Large intestine (tissue), 3 donors: ENCODE measurements at regions not wholly inside any gene's neighbourhood (a gene's known extent, or its start where the extent isn't known, plus 50 kb on each side); places are given as distances from the start of the nearest gene placed in this dataset.

ENCODE experiments used
- DNase-seq, 2 donors: peaks; one replicate each; pipeline versions ENCODE4 v3.0.0 to v3.0.0-alpha.2; 2013
- H3K27ac ChIP-seq: one replicate; pipeline ENCODE4 v1.5.1; 2013; ENCODE audit warnings: low read length
- H3K27me3 ChIP-seq: 2 replicates; pipeline ENCODE4 v1.6.1; 2013; ENCODE audit warnings: low read length; ENCODE audit not compliant: control insufficient read depth, insufficient read depth
- H3K36me3 ChIP-seq: 2 replicates; pipeline ENCODE4 v1.6.1; 2013; ENCODE audit warnings: low read length; ENCODE audit not compliant: control insufficient read depth, insufficient read depth
- H3K4me1 ChIP-seq: one replicate; pipeline ENCODE4 v1.6.1; 2013; ENCODE audit warnings: low read length; ENCODE audit not compliant: control insufficient read depth, insufficient read depth
- H3K4me3 ChIP-seq: one replicate; pipeline ENCODE4 v1.5.1; 2013; ENCODE audit warnings: low read length
- H3K9me3 ChIP-seq: one replicate; pipeline ENCODE4 v1.6.1; 2013; ENCODE audit warnings: mild to moderate bottlenecking, low read depth, low read length, moderate library complexity; ENCODE audit not compliant: control insufficient read depth
- WGBS: methylation state at CpG from one replicate; pipeline ENCODE4 v1.1.5; 2013; ENCODE audit warnings: low lambda C conversion rate; ENCODE audit not compliant: insufficient coverage; 5-methylcytosine and 5-hydroxymethylcytosine counted together

- H3K9me3 ChIP-seq, result no peaks in the 10 kb centered on the region
- no peaks in the 10 kb centered on the region for H3K4me1 ChIP-seq
- H3K27ac ChIP-seq, result no peak overlapping the region
- no peaks in the 10 kb centered on the region for H3K36me3 ChIP-seq
- H3K4me3 ChIP-seq, result no peak overlapping the region
- no peak for DNase-seq
- no peaks in the 10 kb centered on the region for H3K27me3 ChIP-seq
- no CpG with 5 or more reads among the region's 3 CpGs for WGBS
Observed at GRCh38 chr16:52078716-52079655, 468.0 kb downstream of the TOX3 start.

GRCh38 chr16:52077607-52078006, 469.3 kb downstream of the TOX3 start:
- H3K27ac ChIP-seq, result no peak overlapping the region
- no peaks in the 10 kb centered on the region for H3K9me3 ChIP-seq
- DNase-seq, result no peak
- H3K4me1 ChIP-seq, result no peaks in the 10 kb centered on the region
- H3K27me3 ChIP-seq, result no peaks in the 10 kb centered on the region
- H3K36me3 ChIP-seq, result no peaks in the 10 kb centered on the region
- WGBS, result no CpG with 5 or more reads among the region's 5 CpGs
- no peak overlapping the region for H3K4me3 ChIP-seq

GRCh38 chr16:52076801-52077201, 470.1 kb downstream of the TOX3 start:
- no peaks in the 10 kb centered on the region for H3K27me3 ChIP-seq
- H3K9me3 ChIP-seq, result no peaks in the 10 kb centered on the region
- no peak overlapping the region for H3K27ac ChIP-seq
- H3K36me3 ChIP-seq, result no peaks in the 10 kb centered on the region
- H3K4me3 ChIP-seq, result no peak overlapping the region
- H3K4me1 ChIP-seq, result no peaks in the 10 kb centered on the region
- DNase-seq, result no peak
- 50% methylated on average over 1 of the region's 3 CpGs for WGBS

- no peak for DNase-seq
- WGBS, result no CpG with 5 or more reads among the region's 6 CpGs
- H3K27ac ChIP-seq, result no peak overlapping the region
- no peak overlapping the region for H3K4me3 ChIP-seq
- H3K4me1 ChIP-seq, result no peaks in the 10 kb centered on the region
- H3K27me3 ChIP-seq, result no peaks in the 10 kb centered on the region
- H3K36me3 ChIP-seq, result no peaks in the 10 kb centered on the region
- no peaks in the 10 kb centered on the region for H3K9me3 ChIP-seq
Observed at GRCh38 chr16:52076332-52076731, 470.6 kb downstream of the TOX3 start.

- H3K27me3 ChIP-seq, result no peaks in the 10 kb centered on the region
- no peaks in the 10 kb centered on the region for H3K36me3 ChIP-seq
- H3K4me1 ChIP-seq, result no peaks in the 10 kb centered on the region
- no peaks in the 10 kb centered on the region for H3K9me3 ChIP-seq
- no peak overlapping the region for H3K27ac ChIP-seq
- no CpG with 5 or more reads among the region's 3 CpGs for WGBS
- no peak overlapping the region for H3K4me3 ChIP-seq
- no peak for DNase-seq
Observed at GRCh38 chr16:52074133-52074532, 472.8 kb downstream of the TOX3 start.

GRCh38 chr16:52073024-52073423, 473.9 kb downstream of the TOX3 start:
- Histone ChIP-seq H3K4me1 (no peaks in the 10 kb centered on the region), H3K4me3 (no peak overlapping the region), H3K27me3 (no peaks in the 10 kb centered on the region), H3K27ac (no peak overlapping the region), H3K9me3 (no peaks in the 10 kb centered on the region), H3K36me3 (no peaks in the 10 kb centered on the region)
- DNase-seq, result no peak
- WGBS, result no CpG with 5 or more reads among the region's 3 CpGs

GRCh38 chr16:52071101-52071500, 475.8 kb downstream of the TOX3 start:
- Histone ChIP-seq H3K9me3 (no peaks in the 10 kb centered on the region), H3K36me3 (no peaks in the 10 kb centered on the region), H3K4me3 (no peak overlapping the region), H3K27ac (no peak overlapping the region), H3K27me3 (no peaks in the 10 kb centered on the region), H3K4me1 (no peaks in the 10 kb centered on the region)
- DNase-seq, result no peak
- no CpG with 5 or more reads among the region's 4 CpGs for WGBS

- no peaks in the 10 kb centered on the region for H3K9me3 ChIP-seq
- no CpG with 5 or more reads among the region's 2 CpGs for WGBS
- no peaks in the 10 kb centered on the region for H3K36me3 ChIP-seq
- H3K4me3 ChIP-seq, result no peak overlapping the region
- DNase-seq, result no peak
- no peaks in the 10 kb centered on the region for H3K4me1 ChIP-seq
- no peak overlapping the region for H3K27ac ChIP-seq
- H3K27me3 ChIP-seq, result no peaks in the 10 kb centered on the region
Observed at GRCh38 chr16:52070341-52071057, 476.4 kb downstream of the TOX3 start.

GRCh38 chr16:52069866-52070265, 477.1 kb downstream of the TOX3 start:
- no peaks in the 10 kb centered on the region for H3K4me1 ChIP-seq
- no peaks in the 10 kb centered on the region for H3K27me3 ChIP-seq
- no peaks in the 10 kb centered on the region for H3K9me3 ChIP-seq
- DNase-seq, result peak; percentile 14 to 36
- no peak overlapping the region for H3K27ac ChIP-seq
- WGBS, result 0% methylated on average over 1 of the region's 3 CpGs
- H3K4me3 ChIP-seq, result no peak overlapping the region
- H3K36me3 ChIP-seq, result no peaks in the 10 kb centered on the region

GRCh38 chr16:52068447-52069074, 478.4 kb downstream of the TOX3 start:
- peak; percentile 43 to 59 for DNase-seq
- H3K27me3 ChIP-seq, result no peaks in the 10 kb centered on the region
- no peaks in the 10 kb centered on the region for H3K36me3 ChIP-seq
- no peak overlapping the region for H3K27ac ChIP-seq
- no peaks in the 10 kb centered on the region for H3K4me1 ChIP-seq
- WGBS, result 0% methylated on average over 1 of the region's 8 CpGs
- no peaks in the 10 kb centered on the region for H3K9me3 ChIP-seq
- H3K4me3 ChIP-seq, result no peak overlapping the region
